GM12872 (cell line): ENCODE measurements at regions not wholly inside any gene's neighbourhood (a gene's known extent, or its start where the extent isn't known, plus 50 kb on each side); places are given as distances from the start of the nearest gene placed in this dataset.

ENCODE experiments used
- TF ChIP-seq, protein P1 (sequence below): IDR thresholded peaks from 3 replicates; pipeline ENCODE4 v1.5.1; 2011; ENCODE audit warnings: low read depth, mild to moderate bottlenecking, low read length, moderate library complexity; ENCODE audit not compliant: insufficient read depth

DNA sequence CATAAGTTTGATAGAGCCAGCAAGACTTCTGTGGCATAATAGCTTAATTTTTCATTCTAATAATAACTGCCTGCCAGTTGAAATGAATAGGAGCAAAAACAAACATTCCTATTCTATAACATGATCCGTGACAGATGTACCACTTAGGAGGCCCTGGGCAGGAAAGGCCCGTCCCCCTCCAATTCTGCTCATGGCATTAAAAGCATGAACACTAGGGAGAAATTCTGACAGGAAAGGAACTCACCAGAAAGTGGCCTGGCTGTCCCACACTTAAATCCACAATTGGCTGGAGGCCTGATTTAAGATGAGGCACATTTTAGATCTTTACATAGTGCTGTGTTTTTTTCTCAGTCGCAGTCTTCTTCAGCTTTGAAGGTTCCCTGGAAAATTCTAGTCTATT, 261.9 kb upstream of the ETAA1 start:
- TF ChIP-seq, protein P1, sequence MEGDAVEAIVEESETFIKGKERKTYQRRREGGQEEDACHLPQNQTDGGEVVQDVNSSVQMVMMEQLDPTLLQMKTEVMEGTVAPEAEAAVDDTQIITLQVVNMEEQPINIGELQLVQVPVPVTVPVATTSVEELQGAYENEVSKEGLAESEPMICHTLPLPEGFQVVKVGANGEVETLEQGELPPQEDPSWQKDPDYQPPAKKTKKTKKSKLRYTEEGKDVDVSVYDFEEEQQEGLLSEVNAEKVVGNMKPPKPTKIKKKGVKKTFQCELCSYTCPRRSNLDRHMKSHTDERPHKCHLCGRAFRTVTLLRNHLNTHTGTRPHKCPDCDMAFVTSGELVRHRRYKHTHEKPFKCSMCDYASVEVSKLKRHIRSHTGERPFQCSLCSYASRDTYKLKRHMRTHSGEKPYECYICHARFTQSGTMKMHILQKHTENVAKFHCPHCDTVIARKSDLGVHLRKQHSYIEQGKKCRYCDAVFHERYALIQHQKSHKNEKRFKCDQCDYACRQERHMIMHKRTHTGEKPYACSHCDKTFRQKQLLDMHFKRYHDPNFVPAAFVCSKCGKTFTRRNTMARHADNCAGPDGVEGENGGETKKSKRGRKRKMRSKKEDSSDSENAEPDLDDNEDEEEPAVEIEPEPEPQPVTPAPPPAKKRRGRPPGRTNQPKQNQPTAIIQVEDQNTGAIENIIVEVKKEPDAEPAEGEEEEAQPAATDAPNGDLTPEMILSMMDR, result no peak

DNA sequence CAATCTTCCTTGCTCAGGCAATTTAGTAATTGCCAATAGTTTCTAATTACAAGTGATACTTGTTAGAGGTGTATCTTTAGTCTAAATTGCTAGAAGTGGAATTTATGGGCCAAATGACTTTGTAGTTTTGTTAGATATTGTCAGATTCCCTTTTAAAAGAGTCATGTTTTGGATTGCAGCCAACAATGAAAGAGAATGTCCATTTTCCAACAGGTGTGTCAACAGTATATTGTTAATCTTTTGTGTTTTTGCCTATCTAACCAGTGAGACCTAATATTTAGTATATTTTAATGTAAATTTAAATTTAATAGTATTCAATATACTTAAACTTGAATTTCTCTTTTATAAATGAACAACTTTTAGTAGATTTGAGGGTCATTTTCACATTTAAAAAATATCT, 259.4 kb upstream of the ETAA1 start:
- TF ChIP-seq, protein P1, result no peak

DNA sequence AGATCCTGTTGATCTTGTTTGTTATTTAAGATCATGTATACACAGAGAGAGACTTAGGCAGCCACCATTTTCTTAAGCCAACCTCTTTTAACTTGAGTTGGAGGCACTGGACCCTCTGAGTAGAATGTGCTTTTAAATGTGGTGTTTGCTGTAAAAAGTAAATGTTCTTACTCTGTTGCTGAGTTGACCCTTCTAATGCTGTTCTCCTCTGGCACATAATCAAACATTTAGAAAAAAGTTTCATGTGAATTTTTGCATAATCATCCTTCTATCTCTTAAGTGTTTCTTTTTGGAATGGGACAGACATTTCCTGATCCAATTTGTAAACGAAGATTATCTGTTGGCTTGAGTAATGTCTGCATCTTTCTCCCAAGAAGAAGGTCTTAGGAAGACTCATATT, 255.1 kb upstream of the ETAA1 start:
- TF ChIP-seq, protein P1, result no peak

DNA sequence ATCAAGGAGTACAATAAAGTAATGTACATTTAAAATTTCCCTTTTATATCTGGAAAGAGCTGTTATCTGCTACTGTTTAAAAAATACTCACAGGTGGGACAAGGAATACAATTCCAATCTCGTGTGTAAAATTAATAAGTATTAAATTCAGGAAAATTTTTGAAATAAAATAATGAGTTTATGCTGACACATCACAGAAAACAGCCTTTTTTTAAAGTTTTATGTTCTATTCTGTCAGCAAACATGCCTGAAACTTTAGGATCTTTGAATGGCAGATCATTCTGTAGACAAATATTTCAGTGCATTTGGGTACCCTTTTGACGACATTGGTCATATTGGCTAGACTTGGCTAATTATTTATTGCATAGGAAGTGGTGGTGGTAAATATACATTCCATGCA, 254.4 kb upstream of the ETAA1 start:
- TF ChIP-seq, protein P1, result no peak

DNA sequence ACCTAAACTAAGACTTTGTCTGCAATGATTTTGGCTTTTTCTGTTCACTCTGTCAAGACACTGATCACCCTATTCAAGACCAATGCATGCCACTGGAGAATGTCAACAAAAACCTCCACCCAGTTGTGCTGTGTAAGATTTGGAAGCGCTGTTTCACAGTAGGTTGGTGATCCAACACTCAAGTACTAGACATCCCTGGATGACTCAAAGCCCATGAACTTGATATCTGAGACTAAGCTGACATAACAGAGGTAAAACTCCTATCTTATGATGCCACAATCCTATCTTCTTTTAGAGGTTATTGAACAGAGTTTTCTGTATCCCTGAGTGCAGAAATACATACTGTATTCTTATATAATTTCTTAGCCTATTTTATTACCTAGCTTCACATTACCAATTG, 251.3 kb upstream of the ETAA1 start:
- TF ChIP-seq, protein P1, result no peak

DNA sequence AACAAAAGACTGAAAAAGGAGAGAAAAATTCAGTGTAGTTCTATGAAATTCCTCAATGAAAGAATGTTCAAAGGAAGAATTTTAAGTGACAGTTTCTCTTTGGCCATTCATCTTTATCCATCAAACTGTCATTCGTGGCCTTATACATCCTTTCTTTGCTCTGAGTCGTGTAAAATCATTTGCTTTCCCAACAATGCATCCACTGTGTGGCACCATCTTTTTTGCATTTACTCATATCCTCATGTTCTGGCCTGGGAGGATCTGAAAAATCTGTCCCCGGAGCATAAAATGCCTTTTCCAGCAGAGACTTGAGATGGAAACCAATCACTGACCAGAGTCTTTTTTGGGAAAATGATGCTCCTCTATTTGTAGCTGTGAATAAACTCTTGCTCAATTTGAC, 240.3 kb upstream of the ETAA1 start:
- TF ChIP-seq, protein P1, result no peak

DNA sequence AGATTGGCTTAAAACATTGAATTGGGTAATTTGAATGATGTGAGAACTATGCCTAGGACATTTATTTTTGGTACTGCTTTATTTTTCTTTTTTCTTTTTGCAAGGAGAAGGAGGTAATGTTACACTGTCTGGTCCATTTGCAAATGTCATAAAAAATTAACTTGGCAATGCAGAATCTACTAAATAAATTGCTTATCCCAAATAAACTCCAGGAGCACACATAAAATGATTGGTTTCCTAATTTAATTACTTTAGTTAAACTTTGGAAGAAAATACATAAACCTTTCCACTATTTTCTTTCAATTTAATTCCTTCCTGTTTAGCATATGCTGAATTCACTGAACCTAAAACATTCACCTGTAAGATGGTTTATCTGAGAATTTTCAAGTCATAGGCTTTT, 238.4 kb upstream of the ETAA1 start:
- TF ChIP-seq, protein P1, result no peak

DNA sequence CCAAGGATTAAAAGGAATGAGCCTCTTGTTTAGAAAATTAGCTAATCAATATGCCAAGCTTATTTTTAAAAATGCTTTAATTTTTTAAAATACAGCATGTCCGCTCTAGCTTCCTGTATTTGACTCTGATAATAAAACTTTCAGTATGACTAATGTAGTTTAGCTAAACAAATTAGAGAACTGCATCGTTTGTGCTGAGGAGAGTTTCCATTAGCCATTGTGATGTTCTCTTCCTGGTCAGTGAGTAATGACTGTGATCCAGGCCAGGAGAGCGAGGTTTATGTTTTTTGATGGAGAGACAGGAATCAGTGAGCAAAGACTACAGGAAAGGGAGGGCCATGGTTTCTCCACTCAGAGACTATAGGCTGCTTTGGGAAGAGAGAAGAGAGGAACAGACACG, 237.2 kb upstream of the ETAA1 start:
- TF ChIP-seq, protein P1, result no peak
